Neural cell (in vitro differentiated cells): ENCODE measurements at regions not wholly inside any gene's neighbourhood (a gene's known extent, or its start where the extent isn't known, plus 50 kb on each side); places are given as distances from the start of the nearest gene placed in this dataset.

Experiments
- H2AFZ ChIP-seq: fragments of 200-600, 300-800 bp; sonication (generic), shearing (Covaris generic); 2 replicates; pipeline ENCODE4 v1.6.0; 2014; ENCODE audit warnings: low read depth, mild to moderate bottlenecking, antibody characterized with exemption, low read length, moderate library complexity
- H3F3A ChIP-seq: fragments of 200-600 bp; shearing (Covaris generic); 2 replicates; pipeline ENCODE4 v1.6.1; 2016; ENCODE audit warnings: mild to moderate bottlenecking, moderate library complexity, mixed read lengths, antibody characterized with exemption, low read length; ENCODE audit not compliant: insufficient read depth, poor library complexity, severe bottlenecking
- H3K27ac ChIP-seq: fragments of 200-600, 300-800 bp; sonication (generic), shearing (Covaris generic); 2 replicates; pipeline ENCODE4 v1.5.1; 2014; ENCODE audit warnings: mild to moderate bottlenecking, low read length, moderate library complexity
- H3K27me3 ChIP-seq: fragments of 300-800, 200-600 bp; sonication (generic), shearing (Covaris generic); 2 replicates; pipeline ENCODE4 v1.6.0; 2014; ENCODE audit warnings: mild to moderate bottlenecking, low read depth, low read length, moderate library complexity; ENCODE audit not compliant: insufficient read depth
- H3K36me3 ChIP-seq: fragments of 300-800, 200-600 bp; sonication (generic), shearing (Covaris generic); 2 replicates; pipeline ENCODE4 v1.5.1; 2014; ENCODE audit warnings: mild to moderate bottlenecking, antibody characterized with exemption, low read length, moderate library complexity; ENCODE audit not compliant: insufficient read depth
- H3K4me2 ChIP-seq: fragments of 300-800, 200-600 bp; sonication (generic), shearing (Covaris generic); 2 replicates; pipeline ENCODE4 v1.6.0; 2014; ENCODE audit warnings: mild to moderate bottlenecking, low read length
- H3K4me3 ChIP-seq: fragments of 300-800, 200-600 bp; sonication (generic), shearing (Covaris generic); 2 replicates; pipeline ENCODE4 v1.5.1; 2014; ENCODE audit warnings: mild to moderate bottlenecking, low read length, moderate library complexity
- H3K79me2 ChIP-seq: fragments of 200-600 bp; shearing (Covaris generic); replicated peaks from 2 replicates; pipeline ENCODE4 v1.6.0; 2014; ENCODE audit warnings: mild to moderate bottlenecking, low read length, moderate library complexity; ENCODE audit not compliant: insufficient read depth
- H3K9ac ChIP-seq: fragments of 300-800, 200-600 bp; sonication (generic), shearing (Covaris generic); 2 replicates; pipeline ENCODE4 v1.6.1; 2016; ENCODE audit warnings: mild to moderate bottlenecking, low read length, mixed read lengths
- H3K9me2 ChIP-seq: fragments of 200-600 bp; shearing (Covaris generic); 2 replicates; pipeline ENCODE4 v1.6.1; 2016; ENCODE audit warnings: mild to moderate bottlenecking, low read length, mixed read lengths; ENCODE audit not compliant: insufficient read depth
- H3K9me3 ChIP-seq: fragments of 200-600, 300-800 bp; sonication (generic), shearing (Covaris generic); 2 replicates; pipeline ENCODE4 v1.6.1; 2016; ENCODE audit warnings: mild to moderate bottlenecking, mixed run types, low read length, moderate library complexity, mixed read lengths
- H4K20me1 ChIP-seq: fragments of 200-600 bp; shearing (Covaris generic); 2 replicates; pipeline ENCODE4 v1.6.1; 2016; ENCODE audit warnings: mild to moderate bottlenecking, mixed run types; ENCODE audit not compliant: insufficient read depth
- CTCF ChIP-seq: fragments of 450-650 bp; IDR thresholded peaks from 2 replicates; pipeline ENCODE4 v1.5.1; 2014; ENCODE audit warnings: antibody characterized with exemption, mild to moderate bottlenecking, moderate library complexity; ENCODE audit not compliant: poor library complexity, severe bottlenecking
- EP300 ChIP-seq: fragments of 450-650 bp; conservative IDR thresholded peaks from 2 replicates; pipeline ENCODE4 v1.6.1; 2014; ENCODE audit warnings: antibody characterized with exemption, mild to moderate bottlenecking, moderate library complexity; ENCODE audit not compliant: poor library complexity, severe bottlenecking
- EZH2 ChIP-seq: fragments of 200-600, 300-800 bp; shearing (Covaris generic), sonication (generic); IDR thresholded peaks from 2 replicates; pipeline ENCODE4 v1.6.1; 2014; ENCODE audit warnings: antibody characterized with exemption, low read length, borderline replicate concordance, mild to moderate bottlenecking; ENCODE audit not compliant: insufficient read depth, poor library complexity, severe bottlenecking
- MXI1 ChIP-seq: fragments of 450-650 bp; conservative IDR thresholded peaks from 2 replicates; pipeline ENCODE4 v1.6.1; 2014; ENCODE audit warnings: antibody characterized with exemption, mild to moderate bottlenecking; ENCODE audit not compliant: poor library complexity, severe bottlenecking
- POLR2AphosphoS5 ChIP-seq: IDR thresholded peaks from 2 replicates; pipeline ENCODE4 v1.6.1; 2012
- RAD21 ChIP-seq: fragments of 450-650 bp; conservative IDR thresholded peaks from 2 replicates; pipeline ENCODE4 v1.6.1; 2014; ENCODE audit warnings: antibody characterized with exemption, mild to moderate bottlenecking, moderate library complexity
- REST ChIP-seq: IDR thresholded peaks from 2 replicates; pipeline ENCODE4 v1.6.1; 2012; ENCODE audit warnings: borderline replicate concordance
- SMC3 ChIP-seq: fragments of 450-650 bp; conservative IDR thresholded peaks from 2 replicates; pipeline ENCODE4 v1.6.1; 2014; ENCODE audit warnings: antibody characterized with exemption, mild to moderate bottlenecking, moderate library complexity; ENCODE audit not compliant: poor library complexity
- TAF1 ChIP-seq: IDR thresholded peaks from 2 replicates; pipeline ENCODE4 v1.6.1; 2012; ENCODE audit warnings: low read depth

- Histone ChIP-seq H3K4me3 (no peak overlapping the region), H3K27me3 (no peaks in the 10 kb centered on the region), H3K79me2 (no peaks in the 10 kb centered on the region), H3K27ac (no peak overlapping the region), H3F3A (no peaks in the 10 kb centered on the region), H3K4me2 (no peak overlapping the region), H3K36me3 (no peaks in the 10 kb centered on the region), H4K20me1 (no peaks in the 10 kb centered on the region), H3K9me2 (no peaks in the 10 kb centered on the region), H3K9me3 (no peaks in the 10 kb centered on the region), H3K9ac (no peak overlapping the region), H2AFZ (no peak overlapping the region)
- TF ChIP-seq EZH2: no peak
- no peak for TF ChIP-seq CTCF
- no peak for TF ChIP-seq MXI1
- no peak for TF ChIP-seq RAD21
- no peak for TF ChIP-seq TAF1
- TF ChIP-seq POLR2AphosphoS5: no peak
- no peak for TF ChIP-seq SMC3
- TF ChIP-seq EP300: no peak
- TF ChIP-seq REST: no peak
These were observed 541.4 kb upstream of the MIR17HG start for GRCh38 chr13:90806016-90806615.

- Histone ChIP-seq H3K27ac (no peak overlapping the region), H3K79me2 (no peaks in the 10 kb centered on the region), H3F3A (no peaks in the 10 kb centered on the region), H3K4me3 (no peak overlapping the region), H3K36me3 (no peaks in the 10 kb centered on the region), H3K9me2 (no peaks in the 10 kb centered on the region), H3K27me3 (no peaks in the 10 kb centered on the region), H3K9ac (no peak overlapping the region), H3K4me2 (no peak overlapping the region), H2AFZ (no peak overlapping the region), H4K20me1 (no peaks in the 10 kb centered on the region), H3K9me3 (no peaks in the 10 kb centered on the region)
- no peak for TF ChIP-seq POLR2AphosphoS5
- TF ChIP-seq REST: no peak
- no peak for TF ChIP-seq CTCF
- TF ChIP-seq TAF1: no peak
- no peak for TF ChIP-seq MXI1
These were observed 540.6 kb upstream of the MIR17HG start for GRCh38 chr13:90806892-90807291.
